Osteocyte (in vitro differentiated cells): ENCODE measurements at regions not wholly inside any gene's neighbourhood (a gene's known extent, or its start where the extent isn't known, plus 50 kb on each side); places are given as distances from the start of the nearest gene placed in this dataset.

Experiments
- DNase-seq: peaks from one replicate; pipeline ENCODE4 v3.0.0; 2021; ENCODE audit warnings: mixed read lengths; ENCODE audit not compliant: unreplicated experiment; ENCODE audit errors: extremely low spot score
- H3K27ac Mint-ChIP-seq: one replicate; pipeline ENCODE4 v1.8.0; 2021; ENCODE audit warnings: mild to moderate bottlenecking, mixed read lengths; ENCODE audit not compliant: unreplicated experiment
- H3K27me3 Mint-ChIP-seq: one replicate; pipeline ENCODE4 v1.8.0; 2021; ENCODE audit warnings: mixed read lengths; ENCODE audit not compliant: unreplicated experiment
- H3K36me3 Mint-ChIP-seq: one replicate; pipeline ENCODE4 v1.8.0; 2021; ENCODE audit warnings: mixed read lengths; ENCODE audit not compliant: unreplicated experiment
- H3K4me1 Mint-ChIP-seq: one replicate; pipeline ENCODE4 v1.8.0; 2021; ENCODE audit warnings: mixed read lengths; ENCODE audit not compliant: unreplicated experiment
- H3K4me3 Mint-ChIP-seq: one replicate; pipeline ENCODE4 v1.8.0; 2021; ENCODE audit warnings: mild to moderate bottlenecking, moderate library complexity, mixed read lengths; ENCODE audit not compliant: unreplicated experiment
- H3K9me3 Mint-ChIP-seq: one replicate; pipeline ENCODE4 v1.8.0; 2021; ENCODE audit warnings: mixed read lengths; ENCODE audit not compliant: unreplicated experiment
- TF ChIP-seq, protein P1 (sequence below): fragments of 200-600 bp; sonication (generic); IDR thresholded peaks from 2 replicates; pipeline ENCODE4 v1.5.0; 2021; ENCODE audit warnings: antibody characterized with exemption, mild to moderate bottlenecking, moderate library complexity

DNA sequence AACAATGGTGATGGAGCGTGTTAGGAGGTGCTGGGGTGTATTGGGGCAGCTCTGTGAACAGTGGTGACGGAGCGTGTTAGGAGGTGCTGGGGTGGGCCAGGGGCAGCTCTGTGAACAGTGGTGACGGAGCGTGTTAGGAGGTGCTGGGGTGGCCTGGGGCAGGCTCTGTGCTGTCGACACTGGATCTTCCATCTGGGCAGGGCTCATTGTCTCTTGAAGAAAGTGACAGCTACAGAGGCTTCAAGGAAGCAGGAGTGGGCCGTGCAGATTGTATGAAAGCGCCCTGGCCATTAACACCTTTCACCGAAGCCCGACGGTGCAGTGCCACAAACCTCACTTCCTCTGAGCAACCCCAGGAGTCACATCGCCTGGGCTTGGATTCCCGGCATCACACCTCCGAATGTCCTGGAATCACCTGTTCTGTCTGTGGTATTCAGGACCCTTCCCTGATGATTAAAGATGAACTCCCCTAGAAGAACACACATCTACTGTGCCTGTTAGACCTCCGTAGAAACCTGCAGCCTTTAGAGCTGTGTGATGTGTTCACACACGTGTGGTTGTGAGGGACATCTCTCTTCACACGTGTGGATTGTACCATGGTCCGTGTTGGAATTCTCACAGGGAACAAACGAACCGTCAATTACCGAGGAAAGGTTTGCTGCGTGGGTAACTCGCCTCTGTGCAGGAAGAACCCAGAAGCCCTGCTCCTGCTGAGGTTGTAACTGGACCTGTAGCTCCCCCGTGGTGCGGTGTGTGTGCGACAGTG, 377.7 kb downstream of the THBS2 start:
- Mint-ChIP-seq H3K4me1 (no peaks in the 10 kb centered on the region), H3K9me3 (no peaks in the 10 kb centered on the region), H3K36me3 (no peaks in the 10 kb centered on the region), H3K4me3 (no peak overlapping the region), H3K27me3 (peaks cover 44% of the 10 kb centered on the region), H3K27ac (no peak overlapping the region)
- TF ChIP-seq, protein P1, sequence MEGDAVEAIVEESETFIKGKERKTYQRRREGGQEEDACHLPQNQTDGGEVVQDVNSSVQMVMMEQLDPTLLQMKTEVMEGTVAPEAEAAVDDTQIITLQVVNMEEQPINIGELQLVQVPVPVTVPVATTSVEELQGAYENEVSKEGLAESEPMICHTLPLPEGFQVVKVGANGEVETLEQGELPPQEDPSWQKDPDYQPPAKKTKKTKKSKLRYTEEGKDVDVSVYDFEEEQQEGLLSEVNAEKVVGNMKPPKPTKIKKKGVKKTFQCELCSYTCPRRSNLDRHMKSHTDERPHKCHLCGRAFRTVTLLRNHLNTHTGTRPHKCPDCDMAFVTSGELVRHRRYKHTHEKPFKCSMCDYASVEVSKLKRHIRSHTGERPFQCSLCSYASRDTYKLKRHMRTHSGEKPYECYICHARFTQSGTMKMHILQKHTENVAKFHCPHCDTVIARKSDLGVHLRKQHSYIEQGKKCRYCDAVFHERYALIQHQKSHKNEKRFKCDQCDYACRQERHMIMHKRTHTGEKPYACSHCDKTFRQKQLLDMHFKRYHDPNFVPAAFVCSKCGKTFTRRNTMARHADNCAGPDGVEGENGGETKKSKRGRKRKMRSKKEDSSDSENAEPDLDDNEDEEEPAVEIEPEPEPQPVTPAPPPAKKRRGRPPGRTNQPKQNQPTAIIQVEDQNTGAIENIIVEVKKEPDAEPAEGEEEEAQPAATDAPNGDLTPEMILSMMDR = no peak
- DNase-seq = no peak

DNA sequence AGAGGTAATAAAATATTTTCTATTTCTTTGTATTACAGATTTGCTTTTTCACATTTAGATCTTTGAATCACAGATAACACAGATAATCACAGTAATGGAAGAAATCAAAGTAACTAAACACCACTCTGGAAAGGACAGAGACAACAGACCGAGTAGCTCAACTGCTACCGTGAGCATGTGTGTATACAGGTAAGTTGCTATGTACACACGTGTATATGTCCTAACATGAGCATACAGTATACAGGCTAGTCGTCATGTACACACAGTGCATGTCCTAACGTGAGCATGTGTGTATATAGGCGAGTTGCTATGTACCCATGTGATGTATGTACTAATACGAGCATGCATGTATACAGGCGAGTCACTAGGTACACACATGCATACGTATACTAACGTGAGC, 379.0 kb downstream of the THBS2 start:
- no peak for DNase-seq
- Mint-ChIP-seq H3K27ac (no peak overlapping the region), H3K27me3 (peaks cover 34% of the 10 kb centered on the region), H3K4me3 (no peak overlapping the region), H3K4me1 (no peaks in the 10 kb centered on the region), H3K9me3 (no peaks in the 10 kb centered on the region), H3K36me3 (no peaks in the 10 kb centered on the region)
- TF ChIP-seq, protein P1 = no peak

DNA sequence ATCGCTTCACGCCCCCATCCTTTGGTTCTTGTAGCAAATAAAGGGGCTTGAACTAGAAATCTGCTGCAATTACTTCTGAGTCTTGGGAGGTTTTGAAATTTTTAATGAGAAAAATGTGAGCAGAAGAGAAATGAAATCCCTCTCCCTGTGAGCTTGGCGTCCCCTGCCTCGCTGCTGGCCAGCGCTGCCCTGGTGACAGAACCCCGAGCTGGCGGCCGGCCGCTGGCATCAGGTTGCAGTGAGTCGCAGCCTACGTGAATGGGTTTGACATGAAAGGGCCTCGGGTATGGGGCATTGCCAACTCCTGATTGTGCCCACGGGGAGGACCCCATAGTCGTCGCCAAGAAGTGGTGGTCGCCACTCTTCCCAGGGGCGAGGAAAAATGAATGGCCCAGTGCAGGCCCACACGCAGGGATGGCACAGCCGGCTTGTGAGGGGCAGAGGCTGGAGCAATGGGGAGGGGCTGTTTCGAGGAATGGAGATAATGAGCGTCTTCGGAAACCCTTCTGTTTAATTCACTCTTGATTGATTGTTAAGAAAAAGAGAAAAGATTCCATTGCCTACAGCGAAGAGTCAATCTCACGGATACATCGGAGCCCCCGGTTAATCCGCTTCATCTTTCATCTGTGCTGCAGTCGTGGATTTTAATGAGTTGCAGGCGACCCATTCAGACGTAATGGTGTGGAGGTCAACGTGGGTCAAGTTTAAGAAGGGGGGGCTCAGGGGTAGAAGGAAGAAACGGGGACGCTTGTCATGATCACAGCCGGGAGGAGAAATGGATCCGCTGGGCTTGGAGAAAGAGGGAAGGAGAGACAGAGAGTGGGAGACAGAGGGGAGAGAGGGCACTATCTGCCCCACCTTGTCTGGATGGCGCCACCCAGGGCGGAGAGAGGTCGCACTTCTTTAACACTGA, 380.1 kb downstream of the THBS2 start:
- H3K27ac Mint-ChIP-seq = no peak overlapping the region
- no peaks in the 10 kb centered on the region for H3K9me3 Mint-ChIP-seq
- H3K27me3 Mint-ChIP-seq = peaks cover 36% of the 10 kb centered on the region
- H3K4me3 Mint-ChIP-seq = no peak overlapping the region
- TF ChIP-seq, protein P1 = no peak
- H3K36me3 Mint-ChIP-seq = no peaks in the 10 kb centered on the region
- no peaks in the 10 kb centered on the region for H3K4me1 Mint-ChIP-seq
- DNase-seq = no peak

DNA sequence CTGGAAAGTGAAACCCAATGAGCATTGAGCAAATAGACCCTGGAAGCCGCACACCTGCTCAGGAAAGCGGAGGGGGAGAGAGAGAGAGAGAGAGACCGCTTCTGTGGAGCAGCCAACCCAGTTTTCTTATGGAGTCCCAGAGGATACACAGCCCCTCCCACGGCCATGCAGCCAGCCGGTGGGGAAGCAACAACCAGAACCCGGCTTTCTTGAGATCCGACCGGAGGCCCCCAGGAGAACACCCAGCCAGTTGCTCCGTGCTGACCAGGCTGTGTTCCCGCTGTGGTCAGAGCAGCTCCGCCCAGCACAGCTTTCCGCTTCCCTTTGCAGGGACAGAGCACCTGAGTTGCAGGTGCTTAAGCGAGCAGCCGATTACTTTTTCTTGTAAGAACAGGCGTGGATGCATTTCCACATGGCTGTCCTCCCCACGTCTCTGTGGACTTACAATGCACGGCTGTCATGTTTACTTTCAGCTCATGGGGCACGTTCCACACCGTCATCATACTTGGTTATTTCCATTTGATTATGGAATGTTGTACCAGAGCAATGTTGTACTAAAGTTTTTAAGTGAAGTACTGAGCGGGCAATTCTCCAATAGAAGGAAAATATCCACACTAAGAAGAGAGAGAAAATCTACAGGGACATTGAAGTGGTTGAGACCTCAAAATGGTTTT, 381.9 kb downstream of the THBS2 start:
- no peaks in the 10 kb centered on the region for H3K4me1 Mint-ChIP-seq
- no peak overlapping the region for H3K4me3 Mint-ChIP-seq
- DNase-seq = no peak
- no peaks in the 10 kb centered on the region for H3K9me3 Mint-ChIP-seq
- H3K27me3 Mint-ChIP-seq = peaks cover 29% of the 10 kb centered on the region
- TF ChIP-seq, protein P1 = no peak
- H3K36me3 Mint-ChIP-seq = no peaks in the 10 kb centered on the region
- H3K27ac Mint-ChIP-seq = no peak overlapping the region
